GM18873 (cell line): ENCODE measurements at regions not wholly inside any gene's neighbourhood (a gene's known extent, or its start where the extent isn't known, plus 50 kb on each side); places are given as distances from the start of the nearest gene placed in this dataset.
"Not testable (repeated sequence)": the region's sequence is repeated elsewhere in the genome, so short reads cannot be mapped to it uniquely, and the experiment has no call there.

Experiments used
- ATAC-seq: cut with Tn5 transposase; IDR thresholded peaks from one replicate; pipeline ENCODE4 v1.9.1; 2021; ENCODE audit warnings: mild to moderate bottlenecking, moderate library complexity, moderate number of reproducible peaks; ENCODE audit not compliant: unreplicated experiment, low FRiP score

DNA sequence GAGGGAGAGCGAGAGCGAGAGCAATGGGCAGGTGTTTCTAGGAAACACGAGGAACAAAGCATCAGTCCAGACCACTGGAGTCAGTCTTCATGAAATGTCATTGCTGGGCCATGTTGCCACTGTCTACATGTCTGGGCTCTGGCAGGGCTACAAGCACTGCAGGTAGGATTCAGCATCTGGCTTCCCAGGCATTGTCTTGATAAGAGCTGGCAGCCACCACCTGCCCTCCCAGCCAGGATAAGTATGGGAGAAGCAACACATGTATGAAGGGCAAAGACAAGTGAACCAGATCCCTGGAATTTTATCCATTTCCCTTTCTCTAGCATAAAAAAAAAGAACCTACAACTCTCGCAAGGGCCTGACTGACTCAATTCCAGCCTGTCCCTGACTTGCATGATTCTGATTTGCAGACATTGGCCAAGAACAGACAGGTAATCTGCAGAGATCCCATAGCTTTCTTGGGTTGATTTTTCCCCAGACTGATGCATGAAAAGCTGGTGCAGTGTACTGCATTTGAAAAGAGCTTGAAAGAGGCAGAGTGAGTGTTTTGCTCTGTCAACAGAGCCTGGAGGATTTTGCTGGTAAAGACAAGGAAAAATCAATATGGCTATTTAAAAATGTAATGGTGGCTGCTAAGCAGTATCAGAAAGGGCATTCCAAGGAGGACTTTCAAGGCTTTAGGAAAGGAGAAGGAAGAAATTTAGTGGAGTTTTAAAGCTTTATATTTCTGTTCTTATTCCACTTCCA is 157.2 kb upstream of the MYRIP start:
- ATAC-seq, result no peak

DNA sequence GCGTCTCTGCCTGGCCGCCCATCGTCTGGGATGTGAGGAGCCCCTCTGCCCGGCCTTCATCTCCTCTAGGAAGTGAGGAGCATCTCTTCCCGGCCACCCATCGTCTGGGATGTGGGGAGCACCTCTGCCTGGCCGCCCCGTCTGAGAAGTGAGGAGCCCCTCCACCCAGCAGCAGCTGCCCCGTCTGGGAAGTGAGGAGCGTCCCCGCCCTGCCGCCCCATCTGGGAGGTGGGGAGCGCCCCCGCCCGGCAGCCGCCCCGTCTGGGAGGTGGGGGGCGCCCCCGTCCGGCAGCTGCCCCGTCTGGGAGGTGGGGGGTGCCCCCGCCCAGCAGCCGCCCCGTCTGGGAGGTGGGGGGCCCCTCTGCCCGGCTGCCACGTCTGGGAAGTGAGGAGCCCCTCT is 153.7 kb upstream of the MYRIP start:
- ATAC-seq, result not testable (repeated sequence)

DNA sequence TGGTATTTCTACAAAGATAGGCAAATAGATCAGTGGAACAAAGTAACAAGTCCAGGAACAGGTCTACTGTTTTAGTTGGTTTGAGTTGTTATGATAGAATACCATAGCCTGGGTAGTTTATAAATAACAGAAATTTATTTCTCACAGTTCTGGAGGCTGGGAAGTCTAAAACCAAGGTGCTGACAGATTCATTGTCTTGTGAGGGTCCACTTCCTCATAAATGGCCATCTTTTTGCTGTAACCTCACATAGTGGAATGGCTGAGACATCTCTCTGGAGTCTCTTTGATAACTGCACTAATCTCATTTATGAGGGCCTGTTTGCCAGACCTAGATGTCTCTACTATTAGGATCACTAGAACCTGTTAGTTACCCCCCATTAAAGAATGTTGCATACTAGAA is 152.3 kb upstream of the MYRIP start:
- no peak for ATAC-seq

DNA sequence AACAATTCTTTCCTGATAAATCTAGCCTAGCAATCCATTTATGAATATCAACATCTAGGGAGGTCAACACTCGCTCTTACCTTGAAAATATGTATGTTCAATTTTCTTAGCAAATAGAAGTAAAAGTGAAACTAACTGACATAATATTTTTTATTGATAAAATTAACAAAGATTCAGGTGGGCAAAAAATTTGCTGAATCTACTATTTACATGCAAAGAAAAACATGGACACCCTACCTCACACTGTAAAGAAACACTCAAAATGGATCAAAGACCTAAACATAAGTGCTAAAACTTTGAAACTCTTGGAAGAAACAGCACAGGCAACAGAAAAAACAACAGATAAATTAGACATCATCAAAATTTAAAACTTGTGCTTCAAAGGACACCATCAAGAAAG is 151.6 kb upstream of the MYRIP start:
- ATAC-seq, result no peak

DNA sequence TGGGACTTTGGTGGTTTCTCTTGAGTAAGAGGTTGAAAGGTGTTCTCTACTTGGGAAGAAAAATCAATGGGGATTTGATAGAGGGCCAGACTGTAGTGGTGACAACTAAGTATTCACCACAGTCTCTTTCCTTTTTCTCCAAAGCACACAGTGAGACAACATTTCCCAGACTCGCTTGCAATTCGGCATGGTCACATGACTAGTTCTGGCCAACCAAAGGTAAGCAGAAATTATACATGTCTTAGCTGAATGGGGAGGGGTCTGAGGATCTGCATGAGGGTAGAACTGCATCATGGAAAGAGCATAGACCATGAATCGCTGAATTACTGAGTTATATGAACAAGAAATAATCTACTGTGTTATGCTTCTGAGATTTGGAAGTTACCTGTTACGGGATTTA is 144.5 kb upstream of the MYRIP start:
- ATAC-seq, result no peak

DNA sequence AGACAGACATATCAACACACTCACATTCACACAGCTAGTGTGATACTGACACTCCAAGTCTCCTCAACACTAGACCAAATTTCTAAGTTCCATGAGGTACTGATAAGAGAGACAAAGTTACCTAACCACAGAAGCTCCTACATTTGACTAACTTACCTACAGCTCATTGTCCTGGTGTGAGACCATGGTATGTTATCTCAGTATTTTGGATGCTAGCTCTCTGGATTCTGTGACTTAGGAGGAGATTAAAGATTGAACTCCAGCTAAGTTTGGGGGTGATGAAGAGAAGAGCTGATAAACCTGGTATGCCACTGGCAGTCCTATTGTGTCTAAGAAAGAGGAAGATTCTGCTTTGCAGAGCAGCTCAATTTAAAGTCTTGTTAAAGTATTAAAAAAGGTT is 144.0 kb upstream of the MYRIP start:
- no peak for ATAC-seq

DNA sequence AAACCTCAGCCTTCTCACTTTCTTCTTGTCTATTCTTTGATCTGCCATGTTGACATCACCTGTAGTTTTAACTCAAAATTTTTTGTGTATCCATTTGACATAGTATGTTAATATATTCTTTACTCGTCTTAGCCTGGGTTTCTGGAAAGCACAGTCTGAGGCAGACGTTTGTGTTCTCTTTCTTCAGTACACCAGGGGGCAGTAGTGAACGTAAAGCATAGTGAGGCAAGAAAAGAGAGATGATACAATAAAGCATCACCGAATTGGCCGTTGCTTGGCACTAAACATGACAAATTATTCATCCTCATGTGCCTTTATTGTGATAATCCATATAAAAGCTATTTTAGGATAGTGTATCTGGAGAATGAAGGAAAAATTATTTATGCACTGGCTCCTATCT is 141.0 kb upstream of the MYRIP start:
- ATAC-seq, result no peak

DNA sequence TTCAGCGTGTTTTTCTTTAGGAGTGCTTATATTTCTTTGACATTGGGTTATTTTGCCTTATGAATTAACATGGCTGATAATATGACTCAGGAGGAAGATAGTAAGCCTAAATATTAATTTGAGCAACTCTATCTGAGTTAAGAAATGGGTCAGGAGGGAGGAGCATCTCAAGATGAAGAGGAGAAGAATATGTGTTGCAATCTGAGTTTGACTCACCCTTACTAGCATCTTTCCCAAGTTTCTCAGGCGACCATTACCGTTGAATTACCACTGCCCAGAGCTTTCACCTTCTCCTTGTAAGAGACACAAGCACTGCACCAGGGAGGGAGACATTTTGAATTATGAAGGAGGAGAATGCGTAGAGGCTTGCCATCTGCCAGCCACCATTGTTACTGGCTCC is 138.3 kb upstream of the MYRIP start:
- no peak for ATAC-seq

DNA sequence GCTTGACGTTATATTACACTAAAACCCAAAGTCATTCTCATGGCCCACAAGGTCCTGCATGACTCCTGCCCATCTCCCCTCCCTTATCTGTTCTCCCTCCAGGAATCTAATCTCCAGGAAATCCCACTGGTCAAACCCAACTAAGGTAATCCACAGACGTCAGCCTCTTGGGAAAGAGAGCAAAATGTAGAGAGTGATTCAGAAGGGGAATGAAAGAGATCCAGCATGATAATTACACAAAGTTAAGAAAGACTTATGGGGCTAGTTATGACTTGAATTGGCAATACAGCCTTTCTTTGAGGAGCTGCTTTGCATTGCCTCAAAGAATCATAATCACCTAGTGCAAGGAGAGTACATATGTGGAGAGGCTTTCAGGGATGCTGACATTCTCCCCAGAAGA is 137.8 kb upstream of the MYRIP start:
- no peak for ATAC-seq

DNA sequence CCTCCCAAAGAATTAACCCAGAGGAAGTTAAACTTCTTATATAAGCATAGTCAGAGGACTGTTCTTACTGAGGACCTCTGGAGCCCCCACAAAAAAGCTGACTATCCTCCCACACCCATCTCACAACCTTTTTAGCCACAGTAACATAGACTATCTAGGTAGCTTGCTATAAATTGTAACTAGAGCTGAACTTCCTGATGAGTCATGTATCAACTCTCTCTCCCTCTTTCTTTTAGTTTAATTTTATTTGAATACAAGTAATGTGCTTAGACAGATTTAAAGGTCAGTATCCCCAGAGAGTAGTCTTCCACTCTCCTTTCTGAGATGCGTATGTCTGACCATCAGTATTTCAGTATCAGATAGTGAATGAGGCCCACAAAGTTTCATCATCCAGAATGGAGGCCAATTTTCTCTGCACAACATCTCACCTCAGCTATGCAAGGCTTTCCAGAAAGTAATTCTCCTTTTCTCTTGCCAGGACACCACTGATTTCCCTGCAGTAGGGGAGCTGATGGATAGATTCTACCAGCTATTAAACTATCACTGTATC is 104.0 kb upstream of the MYRIP start:
- no peak for ATAC-seq

DNA sequence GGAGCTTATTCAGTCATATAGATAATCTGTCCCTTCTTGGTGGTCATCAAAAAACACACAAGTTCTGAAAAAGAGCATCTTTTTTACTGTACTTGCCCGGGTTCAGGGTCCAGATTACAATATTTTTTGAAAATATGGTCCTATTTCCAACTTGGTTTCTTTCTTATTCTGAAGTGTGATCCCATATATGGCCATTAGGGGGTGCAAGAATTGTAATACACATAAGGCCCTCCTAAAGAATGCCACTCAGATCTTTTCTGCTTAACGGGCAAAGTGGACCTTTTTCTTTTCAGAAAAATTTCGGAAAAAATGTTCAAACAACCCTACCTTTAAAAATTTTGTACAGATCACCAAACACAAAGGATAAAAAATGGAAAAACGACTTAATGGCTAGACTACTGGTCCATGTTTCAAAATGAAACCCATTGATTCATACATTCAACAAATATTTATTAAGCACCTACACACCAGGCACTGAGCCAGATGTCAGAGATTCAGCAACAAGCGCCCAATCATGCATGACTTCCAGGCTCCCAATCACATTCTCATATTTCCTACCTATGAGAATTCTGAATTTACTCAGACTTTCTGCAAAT is 102.0 kb upstream of the MYRIP start:
- ATAC-seq, result no peak

DNA sequence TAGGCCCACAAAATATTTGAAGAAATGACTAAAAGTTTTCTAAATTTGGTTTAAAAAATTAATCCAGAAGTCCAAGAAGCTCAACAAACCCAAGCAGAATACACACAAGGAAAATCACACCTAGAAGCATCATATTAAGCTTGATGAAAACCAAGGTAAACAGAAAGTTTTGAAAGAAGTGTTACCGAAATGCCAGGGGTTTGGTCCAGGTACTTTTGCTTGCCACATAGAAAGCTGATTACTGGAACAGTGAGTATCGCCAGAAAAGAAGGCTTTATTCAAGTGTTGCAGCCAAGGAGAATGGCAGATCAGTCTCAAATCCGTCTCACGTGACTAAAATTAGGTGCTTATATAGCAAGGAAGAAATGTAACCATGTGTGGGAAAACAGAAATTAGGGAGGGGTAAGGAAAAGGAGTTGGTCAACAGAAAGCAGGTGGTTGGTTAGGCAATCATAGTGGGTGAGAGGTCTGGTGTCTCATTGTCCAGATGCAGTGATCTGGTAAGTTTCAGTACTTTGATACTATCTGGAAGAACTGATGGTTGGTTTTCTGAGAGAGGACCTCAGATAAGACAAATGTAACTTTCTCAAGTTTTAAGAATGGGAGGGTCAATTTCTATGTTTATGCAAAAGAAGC is 96.9 kb upstream of the MYRIP start:
- no peak for ATAC-seq

DNA sequence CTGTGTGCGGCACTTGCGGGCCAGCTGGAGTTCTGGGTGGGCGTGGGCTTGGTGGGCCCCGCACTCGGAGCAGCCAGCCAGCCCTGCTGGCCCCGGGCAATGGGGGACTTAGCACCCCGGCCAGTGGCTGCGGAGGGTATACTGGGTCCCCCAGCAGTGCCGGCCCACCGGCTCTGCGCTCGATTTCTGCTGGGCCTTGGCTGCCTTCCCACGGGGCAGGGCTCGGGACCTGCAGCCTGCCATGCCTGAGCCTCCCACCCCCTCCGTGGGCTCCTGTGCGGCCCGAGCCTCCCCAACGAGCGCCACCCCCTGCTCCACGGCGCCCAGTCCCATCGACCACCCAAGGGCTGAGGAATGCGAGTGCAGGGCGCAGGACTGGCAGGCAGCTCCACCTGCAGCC is 96.1 kb upstream of the MYRIP start:
- ATAC-seq, result not testable (repeated sequence)

DNA sequence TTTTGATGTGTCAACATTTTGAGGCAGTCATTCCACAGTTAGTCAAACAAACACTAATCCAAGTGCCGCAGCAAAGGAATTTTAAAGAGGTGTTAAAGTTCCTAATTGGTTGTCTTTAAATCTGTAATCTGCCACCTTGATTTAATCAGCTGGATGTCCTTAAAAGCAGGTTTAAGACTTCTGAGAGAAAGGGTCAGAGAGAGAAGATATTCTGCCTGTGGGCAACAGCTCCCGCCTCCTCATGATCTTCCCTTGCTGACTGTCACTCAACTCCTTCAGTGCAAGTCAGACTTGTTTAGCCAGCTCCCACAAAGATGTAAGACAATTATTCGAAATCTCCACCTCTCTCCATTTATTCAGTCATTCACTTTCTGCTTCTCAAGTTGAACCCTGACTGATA is 92.6 kb upstream of the MYRIP start:
- no peak for ATAC-seq

DNA sequence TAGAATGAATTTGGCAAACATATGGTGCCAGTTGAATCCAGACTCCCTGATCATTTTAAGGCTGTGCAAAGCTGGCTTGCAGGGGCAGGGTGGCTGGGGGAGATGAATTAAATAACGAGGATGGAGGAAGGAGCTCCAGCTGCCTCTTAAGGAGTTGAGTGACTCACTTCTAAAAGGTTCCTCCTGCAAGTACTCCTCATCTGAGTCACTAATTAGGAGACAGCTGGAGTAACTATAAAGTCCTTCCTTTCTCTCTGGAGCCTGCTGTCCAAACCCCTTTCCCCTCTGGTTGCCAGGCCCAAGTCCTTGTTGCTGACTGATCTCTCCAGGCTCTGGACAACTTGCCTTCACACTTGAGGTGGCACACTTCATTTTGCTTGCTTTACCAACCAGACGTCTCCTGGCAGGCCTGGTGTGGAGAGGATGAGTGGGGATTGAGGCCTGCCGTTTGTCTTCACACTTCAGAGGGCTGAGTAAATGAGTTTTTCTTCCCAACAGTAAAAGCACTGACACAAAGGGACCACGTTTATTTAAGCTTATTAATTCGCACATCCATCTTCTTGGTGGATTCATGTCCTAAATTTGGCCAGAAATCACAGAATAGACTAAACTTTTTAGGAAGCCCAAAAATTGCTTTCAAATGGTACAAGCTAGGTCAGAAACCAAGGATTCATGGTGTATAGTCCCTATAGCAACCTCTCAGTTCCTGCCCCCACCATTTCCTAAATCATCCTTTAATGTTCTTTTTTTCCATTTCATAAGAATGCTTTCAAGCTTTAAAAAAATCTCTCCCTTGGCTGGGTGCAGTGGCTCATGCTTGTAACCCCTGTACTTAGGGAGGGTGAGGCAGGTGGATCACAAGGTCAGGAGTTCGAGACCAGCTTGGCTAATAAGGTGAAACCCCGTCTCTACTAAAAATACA is 90.5 kb upstream of the MYRIP start:
- ATAC-seq, result no peak

DNA sequence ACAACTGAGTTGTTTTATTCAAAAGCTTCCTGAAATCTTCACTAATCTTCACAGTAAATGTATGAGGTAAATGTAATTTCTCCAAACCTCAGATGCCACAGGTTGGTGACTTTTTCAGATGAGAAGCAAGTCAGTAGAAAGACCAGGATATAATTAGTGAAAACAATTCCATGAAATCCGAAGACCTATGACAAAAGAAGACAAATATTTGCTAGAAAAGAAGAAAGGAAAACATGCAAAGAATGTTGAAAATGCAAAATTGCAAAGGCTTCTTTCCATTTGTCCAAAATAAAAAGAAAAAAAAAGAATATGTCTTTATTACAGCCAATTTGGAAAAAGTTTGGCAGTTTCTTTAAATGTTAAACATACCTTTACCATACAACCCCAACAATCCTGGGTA is 88.3 kb upstream of the MYRIP start:
- ATAC-seq, result no peak

DNA sequence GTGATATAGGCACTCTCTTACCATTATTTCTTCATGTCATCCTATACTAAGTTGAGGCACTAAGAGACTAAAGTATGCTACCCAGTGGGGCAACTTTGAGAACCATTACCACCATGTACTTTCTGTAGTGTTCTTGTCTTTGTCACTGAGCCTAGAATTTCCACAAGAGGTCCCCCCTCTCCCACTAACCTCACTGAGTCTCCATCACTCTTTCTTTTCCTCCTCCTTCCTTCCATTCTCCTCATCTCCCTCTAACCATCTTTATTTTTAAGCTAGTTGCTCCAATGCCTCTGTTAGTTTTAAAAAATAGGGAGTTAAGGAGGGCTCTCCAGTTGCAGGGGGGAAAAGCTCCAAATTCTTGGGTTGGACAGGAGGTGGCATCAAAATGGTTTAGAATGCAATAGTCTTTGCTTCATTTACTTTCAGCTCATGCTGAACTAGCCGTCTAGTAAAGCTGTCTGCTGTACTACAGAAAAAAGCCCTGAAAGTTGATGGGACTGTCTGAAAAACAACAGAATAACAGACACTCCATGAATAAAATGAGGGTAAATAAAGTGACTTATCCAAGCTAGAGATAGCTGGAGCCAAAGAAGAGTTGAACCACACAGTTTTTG is 85.1 kb upstream of the MYRIP start:
- ATAC-seq, result no peak

DNA sequence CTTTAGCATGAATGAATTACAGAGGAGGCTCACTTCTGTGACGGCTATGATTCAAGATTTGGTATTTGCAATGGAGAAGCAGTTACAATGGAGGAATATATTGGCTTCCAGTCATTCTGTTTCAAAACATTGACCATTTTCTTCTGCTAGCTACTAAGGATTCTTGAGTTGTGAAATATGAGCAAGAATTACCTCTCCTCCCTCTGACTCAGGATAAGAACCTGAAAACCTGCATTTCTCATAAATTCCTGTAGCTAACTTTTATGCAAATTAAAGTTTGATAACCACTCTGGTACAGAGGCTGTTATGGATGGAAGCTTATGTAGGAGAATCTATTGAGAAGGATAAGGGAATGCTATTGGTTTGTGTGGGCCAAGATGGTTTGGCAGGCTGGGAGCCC is 84.1 kb upstream of the MYRIP start:
- ATAC-seq, result no peak

DNA sequence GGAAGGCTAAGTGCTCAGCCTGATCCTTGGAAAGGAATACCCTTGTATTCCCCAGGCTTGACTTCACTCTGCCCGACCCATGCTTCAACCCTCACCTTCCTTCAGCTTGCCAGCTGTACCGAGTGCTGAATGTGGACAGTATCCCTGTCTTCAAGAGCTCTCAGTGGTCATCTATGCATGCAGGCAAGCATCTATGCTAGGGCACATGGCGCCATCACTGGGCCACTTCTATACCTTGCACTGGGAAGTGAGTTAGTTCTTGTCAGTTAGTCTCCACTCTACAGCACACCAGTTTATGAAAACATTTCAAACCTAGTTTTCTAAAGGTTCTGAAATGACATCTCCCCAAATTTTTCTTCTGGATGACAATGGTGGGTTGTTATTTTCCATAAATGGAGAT is 82.0 kb upstream of the MYRIP start:
- ATAC-seq, result no peak

DNA sequence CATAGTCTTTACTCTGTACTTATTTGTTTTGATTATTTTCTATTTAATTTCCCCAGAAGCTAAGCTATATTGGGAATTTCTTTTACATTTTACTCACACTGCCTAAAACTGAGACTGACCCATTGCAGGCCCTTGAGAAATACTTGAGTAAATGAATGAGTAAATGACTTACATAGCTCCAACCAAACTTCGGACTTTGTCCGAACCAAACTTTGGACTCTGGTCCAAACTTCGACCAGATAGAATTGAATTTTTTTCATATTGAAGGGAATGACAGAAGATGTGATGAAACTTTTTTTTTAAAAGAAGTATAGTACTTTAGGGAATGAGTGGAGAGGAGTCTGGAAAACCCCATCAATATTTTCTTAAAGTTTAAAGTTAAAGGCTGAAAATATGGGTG is 75.6 kb upstream of the MYRIP start:
- ATAC-seq, result no peak
